Embryonic facial prominence (tissue), 1 donor: ENCODE measurements at regions not wholly inside any gene's neighbourhood (a gene's known extent, or its start where the extent isn't known, plus 50 kb on each side); places are given as distances from the start of the nearest gene placed in this dataset.
"Not testable (repeated sequence)": the region's sequence is repeated elsewhere in the genome, so short reads cannot be mapped to it uniquely, and the experiment has no call there.

ENCODE experiments used
- DNase-seq: peaks from one replicate; pipeline ENCODE4 v3.0.0-alpha.2; 2016; ENCODE audit errors: extremely low spot score

- no peak for DNase-seq
Measured at GRCh38 chr5:44942524-44943001, 133.8 kb downstream of the MRPS30 start.

GRCh38 chr5:44943647-44944046 is 134.9 kb downstream of the MRPS30 start:
- DNase-seq, result no peak

- DNase-seq, result no peak
Measured at GRCh38 chr5:44945743-44946142, 137.0 kb downstream of the MRPS30 start.

DNA sequence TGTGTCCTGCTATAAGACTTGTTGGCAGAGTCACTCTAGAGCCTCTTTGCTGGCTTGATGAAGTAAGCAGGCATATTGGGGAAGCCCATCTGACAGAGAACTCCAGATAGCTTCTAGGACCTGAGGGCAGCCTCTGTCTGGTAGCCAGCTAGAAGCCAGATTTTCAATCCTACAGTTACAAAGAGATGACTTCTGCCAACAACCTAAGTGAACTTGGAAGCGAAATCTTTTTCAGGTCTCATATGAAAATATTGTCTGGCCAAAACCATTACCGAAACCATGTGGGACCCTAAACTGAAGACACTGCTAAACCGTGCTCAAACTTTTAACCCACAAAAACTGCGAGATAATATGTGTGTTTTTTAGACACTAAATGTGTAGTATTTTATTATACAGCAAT is 140.9 kb downstream of the MRPS30 start:
- DNase-seq, result no peak

DNA sequence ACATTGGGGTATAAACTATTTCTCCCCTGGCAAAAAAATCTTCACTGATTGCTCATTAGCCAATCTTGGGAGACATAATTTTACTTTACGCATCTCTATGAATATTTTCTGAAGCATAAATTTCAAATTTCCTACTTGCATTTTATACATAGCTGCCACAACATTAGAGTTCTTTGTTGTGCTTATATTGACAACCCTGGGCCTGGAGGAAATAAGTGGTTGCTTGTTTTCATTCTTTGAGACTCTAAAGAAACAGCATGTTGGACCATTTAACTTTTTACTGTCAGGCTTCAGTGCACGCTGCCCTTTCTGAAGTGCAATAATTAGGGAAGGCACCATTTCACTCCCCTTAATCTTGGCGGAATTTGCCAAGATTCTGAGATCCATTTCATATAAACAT is 142.6 kb downstream of the MRPS30 start:
- no peak for DNase-seq

- no peak for DNase-seq
Measured at GRCh38 chr5:44952376-44952775, 143.6 kb downstream of the MRPS30 start.

DNA sequence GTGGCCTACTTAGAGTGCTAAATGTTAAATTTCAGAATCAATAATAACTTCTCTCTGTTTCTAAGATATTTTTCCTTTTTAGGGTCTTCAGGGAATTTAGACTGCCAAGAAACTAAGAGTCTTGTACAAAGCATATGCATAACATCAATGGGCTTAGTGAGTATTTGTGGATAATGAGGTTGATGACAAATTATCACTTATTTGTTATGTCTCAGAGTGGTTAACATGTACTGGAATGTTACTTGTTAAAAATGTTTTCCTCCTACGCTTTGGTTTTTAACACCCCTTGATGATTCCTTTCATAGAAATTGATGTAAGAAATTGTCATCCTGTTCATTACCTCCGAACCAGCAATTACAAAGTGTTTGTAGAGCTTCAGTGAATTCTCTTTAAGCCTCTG is 144.3 kb downstream of the MRPS30 start:
- no peak for DNase-seq

DNA sequence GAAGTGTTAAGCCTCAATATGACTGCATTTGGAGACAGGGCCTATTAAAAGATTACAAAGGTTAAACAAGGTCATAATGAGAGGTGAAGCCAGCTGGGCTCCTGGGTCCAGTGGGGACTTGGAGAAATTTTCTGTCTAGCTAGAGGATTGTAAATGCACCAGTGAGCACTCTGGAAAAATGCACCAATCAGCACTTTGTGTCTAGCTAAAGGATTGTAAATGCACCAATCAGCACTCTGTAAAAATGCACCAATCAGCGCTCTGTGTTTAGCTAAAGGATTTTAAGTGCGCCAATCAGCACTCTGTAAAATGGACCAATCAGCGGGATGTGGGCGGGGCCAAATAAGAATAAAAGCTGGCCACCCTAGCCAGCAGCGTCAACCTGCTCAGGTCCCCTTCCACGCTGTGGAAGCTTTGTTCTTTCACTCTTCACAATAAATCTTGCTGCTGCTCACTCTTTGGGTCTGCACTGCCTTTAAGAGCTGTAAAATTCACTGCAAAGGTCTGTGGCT is 150.3 kb downstream of the MRPS30 start:
- not testable (repeated sequence) for DNase-seq

- DNase-seq, result no peak
Measured at GRCh38 chr5:44969825-44970224, 161.1 kb downstream of the MRPS30 start.

DNA sequence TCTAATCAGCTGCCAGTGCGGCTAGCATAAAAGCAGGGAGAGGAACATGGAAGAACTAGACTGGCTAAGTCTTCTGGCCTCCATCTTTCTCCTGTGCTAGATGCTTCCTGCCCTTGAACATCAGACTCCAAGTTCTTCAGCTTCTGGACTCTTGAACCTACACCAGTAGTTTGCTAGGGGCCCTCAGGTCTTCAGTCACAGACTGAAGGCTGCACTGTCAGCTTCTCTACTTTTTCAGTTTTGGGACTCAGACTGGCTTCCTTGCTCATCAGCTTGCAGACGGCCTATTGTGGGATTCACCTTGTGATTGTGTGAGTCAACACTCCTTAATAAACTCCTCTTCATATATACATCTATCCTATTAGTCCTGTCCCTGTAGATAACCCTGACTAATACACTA is 162.2 kb downstream of the MRPS30 start:
- not testable (repeated sequence) for DNase-seq

GRCh38 chr5:44974813-44975212 is 166.1 kb downstream of the MRPS30 start:
- DNase-seq, result no peak

DNA sequence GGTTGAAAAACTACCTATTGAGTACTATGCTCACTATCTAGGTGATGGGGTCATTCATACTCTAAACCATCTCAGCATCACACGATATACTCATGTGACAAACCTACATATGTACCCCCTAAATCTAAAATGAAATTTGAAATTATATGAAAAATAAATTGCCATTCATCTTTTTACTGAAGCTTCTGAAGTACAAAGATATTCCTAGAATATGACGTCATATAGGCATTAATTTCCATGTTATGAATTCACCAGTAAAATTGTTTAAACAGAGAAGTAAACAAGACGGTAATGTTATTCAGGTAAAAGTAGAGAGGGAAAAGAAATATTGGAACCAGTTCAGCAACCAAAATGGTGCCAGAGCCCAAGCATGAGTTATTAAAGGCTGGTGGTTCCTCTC is 173.0 kb downstream of the MRPS30 start:
- no peak for DNase-seq

DNA sequence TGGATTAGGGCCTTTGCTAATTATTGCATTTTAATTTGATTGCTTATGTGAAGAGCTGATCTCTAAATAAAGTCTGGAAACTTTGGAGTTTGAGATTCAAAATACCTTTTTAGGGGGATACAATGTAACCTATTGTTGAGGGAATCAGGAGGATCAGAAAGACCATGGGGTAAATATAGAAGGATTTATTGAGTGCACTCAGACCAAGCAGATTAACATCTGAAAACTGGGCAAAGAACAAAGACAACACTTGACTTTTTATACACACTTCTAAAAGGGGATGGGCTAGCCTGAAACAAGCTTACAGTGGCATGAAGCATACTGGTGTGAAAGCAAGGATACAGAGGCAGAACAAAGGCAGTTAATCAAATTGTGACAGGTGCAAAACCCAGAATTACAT is 174.3 kb downstream of the MRPS30 start:
- no peak for DNase-seq

DNA sequence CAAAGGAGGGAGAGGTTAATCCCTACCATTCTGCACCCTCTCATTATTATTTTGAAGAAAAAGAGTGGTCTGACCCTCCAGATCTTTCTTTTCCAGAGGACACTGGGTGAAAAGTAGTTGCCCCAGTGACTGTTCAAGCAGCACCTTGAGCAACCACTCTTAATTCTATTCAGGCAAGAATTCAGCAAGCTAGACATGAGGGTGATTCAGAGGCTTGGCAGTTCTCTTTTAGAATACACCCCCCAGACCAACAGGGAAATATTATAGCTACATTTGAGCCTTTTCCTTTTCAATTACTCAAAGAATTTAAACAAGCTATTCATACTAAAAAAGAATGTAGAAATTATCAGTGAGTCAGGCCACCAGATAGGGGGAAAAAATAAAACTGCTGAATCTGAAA is 178.3 kb downstream of the MRPS30 start:
- no peak for DNase-seq

DNA sequence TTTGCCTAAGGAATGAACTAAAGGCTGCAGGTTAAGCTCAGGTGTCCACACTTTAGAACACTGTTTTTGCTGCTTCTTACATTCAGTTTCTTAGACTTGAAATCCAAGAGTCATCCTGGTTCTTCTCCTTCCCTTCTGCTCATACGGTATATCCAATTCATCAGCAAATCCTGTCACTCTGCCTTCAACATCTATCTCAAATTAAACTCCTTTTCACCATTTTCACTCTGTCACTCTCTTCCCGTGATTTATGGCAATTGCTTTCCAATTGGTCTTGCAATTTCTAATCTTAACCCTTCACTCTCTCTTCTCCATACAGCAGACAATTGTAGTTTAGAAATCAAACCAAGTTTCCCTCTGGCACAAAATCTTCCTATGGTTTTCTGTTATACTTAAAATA is 182.9 kb downstream of the MRPS30 start:
- DNase-seq, result no peak

GRCh38 chr5:44993286-44993685 is 184.5 kb downstream of the MRPS30 start:
- DNase-seq, result no peak

DNA sequence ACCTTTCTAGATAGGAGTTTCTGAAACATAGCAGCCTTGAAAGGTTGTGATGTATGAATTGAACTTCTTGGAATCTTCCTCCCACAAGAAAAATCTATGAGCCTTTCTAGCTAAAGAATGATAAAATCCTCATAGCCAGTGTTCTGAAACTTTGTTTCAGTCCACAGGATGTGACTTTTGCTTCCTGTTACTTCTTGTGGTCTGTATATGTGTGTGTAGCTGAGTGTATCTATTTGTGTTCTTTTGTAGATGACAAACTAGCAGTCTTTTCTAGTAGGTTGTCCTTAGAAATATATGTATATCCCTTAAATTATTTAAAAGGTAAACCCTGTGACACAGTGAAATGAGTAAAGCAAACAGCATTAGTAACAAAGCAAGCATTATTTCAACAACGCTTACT is 188.8 kb downstream of the MRPS30 start:
- no peak for DNase-seq

DNA sequence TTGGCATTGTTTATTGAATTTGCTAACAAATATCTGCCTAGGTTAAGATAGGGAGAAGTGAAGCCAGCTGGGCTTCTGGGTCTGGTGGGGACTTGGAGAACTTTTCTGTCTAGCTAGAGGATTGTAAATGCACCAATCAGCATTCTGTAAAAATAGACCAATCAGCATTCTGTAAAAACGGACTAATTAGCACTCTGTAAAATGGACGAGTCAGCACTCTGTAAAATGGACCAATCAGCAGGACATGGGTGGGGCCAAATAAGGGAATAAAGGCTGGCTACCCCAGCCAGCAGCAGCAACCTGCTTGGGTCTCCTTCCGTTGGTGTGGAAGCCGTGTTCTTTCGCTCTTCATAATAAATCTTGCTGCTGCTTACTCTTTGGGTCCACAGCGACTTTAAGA is 198.4 kb downstream of the MRPS30 start:
- DNase-seq, result not testable (repeated sequence)

DNA sequence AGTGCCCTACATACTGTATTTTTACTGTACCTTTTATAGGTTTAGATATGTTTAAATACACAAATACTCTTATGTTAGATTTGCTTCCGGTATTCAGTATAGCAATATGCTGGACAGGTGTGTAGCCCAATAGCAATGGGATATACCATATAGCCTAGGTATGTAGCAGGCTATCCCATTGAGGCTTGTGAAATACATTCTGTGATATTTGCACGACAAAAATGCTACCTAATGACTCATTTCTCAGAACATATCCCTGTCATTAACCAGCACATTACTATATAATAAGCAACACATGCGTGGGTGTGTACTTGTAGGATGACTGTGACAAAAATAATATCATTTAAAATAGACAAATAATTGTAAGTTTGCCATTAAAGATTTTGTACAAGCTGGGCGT is 208.8 kb downstream of the MRPS30 start:
- no peak for DNase-seq

DNA sequence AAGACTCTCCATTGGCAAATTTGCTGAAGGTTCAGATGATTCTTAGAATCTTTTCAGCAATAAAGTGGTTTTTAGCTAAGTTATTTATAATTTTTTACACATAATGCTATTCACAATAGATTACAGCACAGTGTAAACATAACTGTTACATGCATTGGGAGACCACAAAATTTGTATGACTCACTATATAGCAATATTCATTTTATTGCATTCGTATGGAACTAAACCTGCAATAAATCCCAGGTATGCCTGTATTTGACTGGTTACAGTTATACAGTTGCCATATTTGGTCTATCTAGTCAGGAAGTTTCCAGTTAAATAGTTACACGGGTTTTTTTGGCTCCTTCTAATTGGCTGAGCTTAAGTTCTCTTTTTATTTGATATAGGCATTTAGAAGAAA is 220.8 kb downstream of the MRPS30 start:
- no peak for DNase-seq

DNA sequence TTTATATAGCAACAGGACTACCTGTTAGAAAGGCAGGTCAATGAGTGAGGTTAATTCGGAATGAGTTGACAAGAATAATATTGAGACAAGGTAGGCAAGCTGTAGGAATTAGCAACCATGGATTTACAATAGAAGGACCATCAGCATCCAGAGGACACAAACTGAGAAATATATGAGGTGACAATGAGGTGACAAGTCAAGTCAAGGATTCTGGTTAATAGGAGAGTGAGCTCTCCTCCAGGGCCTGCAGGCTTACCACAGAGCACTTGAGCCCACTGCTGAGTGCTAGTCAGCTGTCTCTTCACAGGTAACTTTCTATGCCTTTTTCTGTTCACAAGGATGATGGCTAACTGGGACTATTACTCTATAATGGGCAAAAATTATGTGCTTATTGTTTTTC is 227.2 kb downstream of the MRPS30 start:
- DNase-seq, result no peak

- DNase-seq, result no peak
Measured at GRCh38 chr5:45037927-45038326, 229.2 kb downstream of the MRPS30 start.

GRCh38 chr5:45038366-45038987 is 229.7 kb downstream of the MRPS30 start:
- peak; percentile 42 for DNase-seq

GRCh38 chr5:45042283-45042682 is 233.5 kb downstream of the MRPS30 start:
- no peak for DNase-seq
